BLaER1 treated with 17β-estradiol and CSF1 and Interleukin-3, amounts not matched to agents 10 nM and 100 nM (cell line): ENCODE measurements at regions not wholly inside any gene's neighbourhood (a gene's known extent, or its start where the extent isn't known, plus 50 kb on each side); places are given as distances from the start of the nearest gene placed in this dataset.

Experiments used
- H3K27ac ChIP-seq, 11 experiments: shearing (Covaris generic); formaldehyde crosslinking; 2 replicates each; pipeline ENCODE4 v1.8.1; 2022
- H3K27me3 ChIP-seq, 11 experiments: shearing (Covaris generic); formaldehyde crosslinking; 2 replicates each; pipeline ENCODE4 v1.8.1; 2022
- H3K36me3 ChIP-seq, 11 experiments: shearing (Covaris generic); formaldehyde crosslinking; 2 replicates each; pipeline ENCODE4 v1.8.1; 2022
- H3K4me1 ChIP-seq, 10 experiments: shearing (Covaris generic); formaldehyde crosslinking; 2 replicates each; pipeline ENCODE4 v1.8.1; 2022
- H3K4me2 ChIP-seq, 11 experiments: shearing (Covaris generic); formaldehyde crosslinking; 2 replicates each; pipeline ENCODE4 v1.8.1; 2022
- H3K4me3 ChIP-seq, 10 experiments: shearing (Covaris generic); formaldehyde crosslinking; 2 replicates each; pipeline ENCODE4 v1.8.1; 2022
- H3K9ac ChIP-seq, 11 experiments: shearing (Covaris generic); formaldehyde crosslinking; 2 replicates each; pipeline ENCODE4 v1.8.1; 2022
- H3K9me3 ChIP-seq, 11 experiments: shearing (Covaris generic); formaldehyde crosslinking; replicated peaks in 1 of 11; 2 replicates each; pipeline ENCODE4 v1.8.1; 2022
- H4K20me1 ChIP-seq, 11 experiments: shearing (Covaris generic); formaldehyde crosslinking; 2 replicates each; pipeline ENCODE4 v1.8.1; 2022
- Cebpa-rat ChIP-seq, 11 experiments: shearing (Covaris generic); IDR thresholded peaks; 2 replicates each; pipeline ENCODE4 v1.8.1; 2022

- no peak overlapping the region for H3K27ac ChIP-seq
- no peaks in the 10 kb centered on the region for H3K36me3 ChIP-seq
- no peak for TF ChIP-seq Cebpa-rat (IDR thresholded peaks at IDR 0.05)
- H3K4me2 ChIP-seq = no peak overlapping the region; a peak in 1 of 22 replicates
- peaks cover 0 to 6% (median 0%) of the 10 kb centered on the region in 10 experiments; a peak in 1 of 20 replicates for H3K4me1 ChIP-seq
- H3K27me3 ChIP-seq = peaks cover 0 to 11% (median 0%) of the 10 kb centered on the region in 11 experiments; a peak in 3 of 22 replicates
- no peak overlapping the region for H3K9ac ChIP-seq
- no peak overlapping the region for H3K4me3 ChIP-seq
- H3K9me3 ChIP-seq = no peaks in the 10 kb centered on the region
- H4K20me1 ChIP-seq = no peaks in the 10 kb centered on the region; a peak in 1 of 22 replicates
Measured at GRCh38 chr18:11553098-11553940, 56.1 kb upstream of the SLC35G4 start.

GRCh38 chr18:11548916-11549551 lies 60.4 kb upstream of the SLC35G4 start:
- Histone ChIP-seq H3K4me3 (no peak overlapping the region), H3K4me2 (no peak overlapping the region), H4K20me1 (no peaks in the 10 kb centered on the region; a peak in 1 of 22 replicates), H3K36me3 (peaks cover 0 to 4% (median 0%) of the 10 kb centered on the region in 11 experiments; a peak in 1 of 22 replicates), H3K27me3 (peaks cover 0 to 11% (median 0%) of the 10 kb centered on the region in 11 experiments; a peak in 3 of 22 replicates), H3K9ac (no peak overlapping the region), H3K4me1 (peaks cover 0 to 6% (median 0%) of the 10 kb centered on the region in 10 experiments; a peak in 1 of 20 replicates), H3K9me3 (peaks cover 23 to 36% (median 28%) of the 10 kb centered on the region in 11 experiments), H3K27ac (no peak overlapping the region)
- TF ChIP-seq Cebpa-rat (IDR thresholded peaks at IDR 0.05) = no peak

GRCh38 chr18:11548396-11548795 lies 61.0 kb upstream of the SLC35G4 start:
- H3K9me3 ChIP-seq = peaks cover 29 to 43% (median 33%) of the 10 kb centered on the region in 11 experiments
- no peaks in the 10 kb centered on the region for H3K4me1 ChIP-seq
- no peak for TF ChIP-seq Cebpa-rat (IDR thresholded peaks at IDR 0.05)

GRCh38 chr18:11544060-11544633 lies 65.2 kb upstream of the SLC35G4 start:
- no peak overlapping the region for H3K4me3 ChIP-seq
- peaks cover 0 to 16% (median 9%) of the 10 kb centered on the region in 10 experiments; a peak in 15 of 20 replicates for H3K4me1 ChIP-seq
- peaks cover 40 to 58% (median 46%) of the 10 kb centered on the region in 11 experiments for H3K9me3 ChIP-seq
- no peak overlapping the region for H3K4me2 ChIP-seq
- H3K9ac ChIP-seq = no peak overlapping the region
- H4K20me1 ChIP-seq = no peaks in the 10 kb centered on the region
- TF ChIP-seq Cebpa-rat (IDR thresholded peaks at IDR 0.05) = no peak
- peaks cover 0 to 4% (median 0%) of the 10 kb centered on the region in 11 experiments; a peak in 1 of 22 replicates for H3K36me3 ChIP-seq
- no peaks in the 10 kb centered on the region for H3K27me3 ChIP-seq
- H3K27ac ChIP-seq = no peak overlapping the region

More at GRCh38 chr18:11548396-11548795, 61.0 kb upstream of the SLC35G4 start:
- Histone ChIP-seq H4K20me1 (no peaks in the 10 kb centered on the region; a peak in 1 of 22 replicates), H3K27ac (no peak overlapping the region), H3K4me3 (no peak overlapping the region), H3K4me2 (no peak overlapping the region), H3K27me3 (peaks cover 0 to 11% (median 0%) of the 10 kb centered on the region in 11 experiments; a peak in 3 of 22 replicates), H3K36me3 (peaks cover 0 to 4% (median 0%) of the 10 kb centered on the region in 11 experiments; a peak in 1 of 22 replicates), H3K9ac (no peak overlapping the region)

- peaks cover 42 to 59% (median 47%) of the 10 kb centered on the region in 11 experiments for H3K9me3 ChIP-seq
- H3K36me3 ChIP-seq = peaks cover 0 to 4% (median 0%) of the 10 kb centered on the region in 11 experiments; a peak in 1 of 22 replicates
- H3K4me3 ChIP-seq = no peak overlapping the region
- TF ChIP-seq Cebpa-rat (IDR thresholded peaks at IDR 0.05) = no peak
- H3K27me3 ChIP-seq = no peaks in the 10 kb centered on the region
- no peak overlapping the region for H3K9ac ChIP-seq
- H3K27ac ChIP-seq = no peak overlapping the region
- H4K20me1 ChIP-seq = no peaks in the 10 kb centered on the region
- peak overlapping the region in 8 of 11 experiments; percentile 9 to 72 (median 50); a peak in 15 of 22 replicates for H3K4me2 ChIP-seq
- peaks cover 0 to 16% (median 9%) of the 10 kb centered on the region in 10 experiments; a peak in 15 of 20 replicates for H3K4me1 ChIP-seq
Measured at GRCh38 chr18:11541179-11541578, 68.2 kb upstream of the SLC35G4 start.

GRCh38 chr18:11533942-11534496 lies 75.4 kb upstream of the SLC35G4 start:
- H3K27ac ChIP-seq = no peak overlapping the region
- H3K4me2 ChIP-seq = no peak overlapping the region
- H3K4me1 ChIP-seq = no peaks in the 10 kb centered on the region
- H3K9ac ChIP-seq = no peak overlapping the region
- no peak overlapping the region for H3K4me3 ChIP-seq
- H4K20me1 ChIP-seq = no peaks in the 10 kb centered on the region
- no peak for TF ChIP-seq Cebpa-rat (IDR thresholded peaks at IDR 0.05)
- no peaks in the 10 kb centered on the region for H3K36me3 ChIP-seq
- H3K9me3 ChIP-seq = peaks cover 27 to 49% (median 32%) of the 10 kb centered on the region in 11 experiments
- no peaks in the 10 kb centered on the region for H3K27me3 ChIP-seq

- no peak overlapping the region for H3K27ac ChIP-seq
- no peaks in the 10 kb centered on the region for H3K27me3 ChIP-seq
- H3K9ac ChIP-seq = no peak overlapping the region
- TF ChIP-seq Cebpa-rat (IDR thresholded peaks at IDR 0.05) = no peak
- H3K9me3 ChIP-seq = peaks cover 27 to 49% (median 32%) of the 10 kb centered on the region in 11 experiments
- no peak overlapping the region for H3K4me3 ChIP-seq
- H3K4me2 ChIP-seq = no peak overlapping the region
- no peaks in the 10 kb centered on the region for H3K4me1 ChIP-seq
- no peaks in the 10 kb centered on the region for H4K20me1 ChIP-seq
- H3K36me3 ChIP-seq = no peaks in the 10 kb centered on the region
Measured at GRCh38 chr18:11533513-11533890, 75.9 kb upstream of the SLC35G4 start.

- no peak for TF ChIP-seq Cebpa-rat (IDR thresholded peaks at IDR 0.05)
- H3K4me3 ChIP-seq = no peak overlapping the region
- H3K4me1 ChIP-seq = no peaks in the 10 kb centered on the region
- no peak overlapping the region for H3K4me2 ChIP-seq
- no peak overlapping the region for H3K9ac ChIP-seq
- no peaks in the 10 kb centered on the region for H3K27me3 ChIP-seq
- no peak overlapping the region for H3K27ac ChIP-seq
- no peaks in the 10 kb centered on the region for H3K36me3 ChIP-seq
- no peaks in the 10 kb centered on the region for H4K20me1 ChIP-seq
- peaks cover 27 to 49% (median 32%) of the 10 kb centered on the region in 11 experiments for H3K9me3 ChIP-seq
Measured at GRCh38 chr18:11532758-11533512, 76.5 kb upstream of the SLC35G4 start.
